Astrocyte (in vitro differentiated cells and primary cell): ENCODE measurements at regions not wholly inside any gene's neighbourhood (a gene's known extent, or its start where the extent isn't known, plus 50 kb on each side); places are given as distances from the start of the nearest gene placed in this dataset.

Experiments
- DNase-seq: peaks from one replicate; pipeline ENCODE4 v3.0.0-alpha.2; 2010; ENCODE audit warnings: low read depth
- FAIRE-seq: peaks from 2 replicates; lab custom pipeline; 2011; peaks lifted over from hg19 to GRCh38; lab: Jason Lieb, UNC
- H2AFZ ChIP-seq: 2 replicates; pipeline ENCODE4 v1.6.0; 2012; ENCODE audit warnings: low read depth, low read length, inconsistent platforms
- H3K27ac ChIP-seq: 2 replicates; pipeline ENCODE4 v1.5.1; 2011; ENCODE audit warnings: low read depth, low read length, inconsistent platforms
- H3K27me3 ChIP-seq: 2 replicates; pipeline ENCODE4 v1.6.0; 2011; ENCODE audit warnings: low read length, inconsistent platforms; ENCODE audit not compliant: insufficient read depth
- H3K36me3 ChIP-seq: 2 replicates; pipeline ENCODE4 v1.5.1; 2011; ENCODE audit warnings: low read length, inconsistent platforms; ENCODE audit not compliant: insufficient read depth
- H3K4me1 ChIP-seq: 2 replicates; pipeline ENCODE4 v1.5.1; 2011; ENCODE audit warnings: low read length, inconsistent platforms; ENCODE audit not compliant: insufficient read depth
- H3K4me2 ChIP-seq: 2 replicates; pipeline ENCODE4 v1.6.0; 2012; ENCODE audit warnings: low read length, inconsistent platforms
- H3K4me3 ChIP-seq: 2 replicates; pipeline ENCODE4 v1.5.1; 2011; ENCODE audit warnings: low read depth, mild to moderate bottlenecking, low read length, inconsistent platforms; ENCODE audit not compliant: insufficient read depth
- H3K79me2 ChIP-seq: 2 replicates; pipeline ENCODE4 v1.6.0; 2012; ENCODE audit warnings: mild to moderate bottlenecking, low read length, inconsistent platforms; ENCODE audit not compliant: insufficient read depth
- H3K9ac ChIP-seq: 2 replicates; pipeline ENCODE4 v1.6.0; 2012; ENCODE audit warnings: mild to moderate bottlenecking, low read length, inconsistent platforms
- H3K9me3 ChIP-seq: 2 replicates; pipeline ENCODE4 v1.5.1; 2012; ENCODE audit warnings: low read depth, mild to moderate bottlenecking, low read length, inconsistent platforms; ENCODE audit not compliant: insufficient read depth
- H4K20me1 ChIP-seq: 2 replicates; pipeline ENCODE4 v1.6.0; 2012; ENCODE audit warnings: low read length, inconsistent platforms; ENCODE audit not compliant: insufficient read depth
- H3K27ac Mint-ChIP-seq: one replicate; pipeline ENCODE4 v1.8.0; 2021; ENCODE audit warnings: mild to moderate bottlenecking, mixed read lengths; ENCODE audit not compliant: unreplicated experiment
- H3K27me3 Mint-ChIP-seq: one replicate; pipeline ENCODE4 v1.8.0; 2021; ENCODE audit warnings: low read depth, mixed read lengths; ENCODE audit not compliant: unreplicated experiment
- H3K36me3 Mint-ChIP-seq: one replicate; pipeline ENCODE4 v1.8.0; 2021; ENCODE audit warnings: low read depth, mixed read lengths; ENCODE audit not compliant: unreplicated experiment
- H3K4me1 Mint-ChIP-seq: one replicate; pipeline ENCODE4 v1.8.0; 2021; ENCODE audit warnings: low read depth, mixed read lengths; ENCODE audit not compliant: unreplicated experiment
- H3K4me3 Mint-ChIP-seq: one replicate; pipeline ENCODE4 v1.8.0; 2021; ENCODE audit warnings: mild to moderate bottlenecking, moderate library complexity, mixed read lengths; ENCODE audit not compliant: unreplicated experiment
- H3K9me3 Mint-ChIP-seq: one replicate; pipeline ENCODE4 v1.8.0; 2021; ENCODE audit warnings: mild to moderate bottlenecking, mixed read lengths; ENCODE audit not compliant: unreplicated experiment
- CTCF ChIP-seq: IDR thresholded peaks from 2 replicates; pipeline ENCODE4 v1.5.1; 2011; ENCODE audit warnings: low read depth, mild to moderate bottlenecking, inconsistent platforms, low read length, moderate library complexity; ENCODE audit not compliant: insufficient read depth
- EZH2 ChIP-seq: IDR thresholded peaks from 2 replicates; pipeline ENCODE4 v1.6.1; 2012; ENCODE audit warnings: mild to moderate bottlenecking, low read length, inconsistent platforms; ENCODE audit not compliant: insufficient read depth

GRCh38 chr16:7910116-7910515, 577.5 kb downstream of the RBFOX1 start:
- no peak overlapping the region for H3K4me3 Mint-ChIP-seq
- H3K4me1 Mint-ChIP-seq, result no peaks in the 10 kb centered on the region
- no peak overlapping the region for H3K4me2 ChIP-seq

GRCh38 chr16:7888411-7888810, 555.8 kb downstream of the RBFOX1 start:
- FAIRE-seq, result no peak

More at GRCh38 chr16:7910116-7910515, 577.5 kb downstream of the RBFOX1 start:
- Histone ChIP-seq H3K4me3 (no peak overlapping the region), H4K20me1 (no peaks in the 10 kb centered on the region), H3K9ac (no peak overlapping the region), H3K27me3 (no peaks in the 10 kb centered on the region), H3K4me1 (no peaks in the 10 kb centered on the region), H2AFZ (no peak overlapping the region), H3K27ac (no peak overlapping the region), H3K79me2 (no peaks in the 10 kb centered on the region), H3K9me3 (peaks cover 3% of the 10 kb centered on the region), H3K36me3 (no peaks in the 10 kb centered on the region)
- no peak for TF ChIP-seq EZH2
- no peak for TF ChIP-seq CTCF
- H3K9me3 Mint-ChIP-seq, result peaks cover 4% of the 10 kb centered on the region
- H3K27me3 Mint-ChIP-seq, result peaks cover 4% of the 10 kb centered on the region
- DNase-seq, result no peak
- no peak for FAIRE-seq
- H3K27ac Mint-ChIP-seq, result no peak overlapping the region
- no peaks in the 10 kb centered on the region for H3K36me3 Mint-ChIP-seq

More at GRCh38 chr16:7888411-7888810, 555.8 kb downstream of the RBFOX1 start:
- H3K27ac Mint-ChIP-seq, result no peak overlapping the region
- Histone ChIP-seq H4K20me1 (no peaks in the 10 kb centered on the region), H3K4me2 (no peak overlapping the region), H3K4me3 (no peak overlapping the region), H3K36me3 (no peaks in the 10 kb centered on the region), H3K27me3 (no peaks in the 10 kb centered on the region), H2AFZ (no peak overlapping the region), H3K79me2 (no peaks in the 10 kb centered on the region), H3K4me1 (no peaks in the 10 kb centered on the region), H3K9me3 (no peaks in the 10 kb centered on the region), H3K27ac (no peak overlapping the region), H3K9ac (no peak overlapping the region)
- no peaks in the 10 kb centered on the region for H3K9me3 Mint-ChIP-seq
- H3K36me3 Mint-ChIP-seq, result no peaks in the 10 kb centered on the region
- H3K4me3 Mint-ChIP-seq, result no peak overlapping the region
- DNase-seq, result no peak
- H3K27me3 Mint-ChIP-seq, result peaks cover 2% of the 10 kb centered on the region
- peaks cover 14% of the 10 kb centered on the region for H3K4me1 Mint-ChIP-seq
- TF ChIP-seq CTCF, result no peak
- no peak for TF ChIP-seq EZH2
